ENCODE measurements at regions not wholly inside any gene's neighbourhood (a gene's known extent, or its start where the extent isn't known, plus 50 kb on each side); places are given as distances from the start of the nearest gene placed in this dataset.

DNA sequence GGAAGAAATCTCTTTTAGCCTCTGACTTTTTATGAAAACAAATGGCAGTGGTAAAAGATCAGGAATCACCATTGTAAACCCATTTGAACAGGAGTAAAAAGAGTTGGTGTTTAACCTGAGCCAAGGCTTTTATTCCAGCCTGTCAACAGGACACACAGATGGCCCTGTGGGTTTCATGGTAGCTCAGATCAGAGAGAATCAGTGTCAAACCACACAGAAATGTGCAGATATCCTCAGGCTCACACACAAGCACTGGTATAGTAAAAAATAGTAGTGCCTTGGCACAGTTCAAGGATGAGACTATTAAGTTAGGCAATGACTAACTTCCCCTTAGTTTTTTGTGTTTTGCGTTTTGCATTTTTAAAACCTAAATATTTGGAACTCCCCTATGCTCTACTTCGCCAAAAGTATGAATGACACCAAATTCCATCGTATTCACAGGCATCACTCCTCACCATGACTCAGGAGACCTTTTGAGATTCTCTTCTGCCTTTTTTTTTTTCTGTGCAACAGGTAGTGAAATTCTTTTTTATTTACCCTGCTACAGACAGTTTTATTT is 1200.0 kb downstream of the CDH11 start:
- no peak for DNase-seq (ENCODE audit: low read depth, low spot score)
- no peaks in the 10 kb centered on the region for H3K4me1 ChIP-seq (ENCODE audit: control insufficient read depth, extremely low read depth, insufficient read depth, low read length)
- H3K9me3 ChIP-seq (ENCODE audit: control insufficient read depth, low read depth, low read length): no peaks in the 10 kb centered on the region
- no peak overlapping the region for H3K27ac ChIP-seq (ENCODE audit: control insufficient read depth, insufficient read depth, low read length)
- no peak for FAIRE-seq
- dilution Hi-C loops (cut with MboI; ENCODE audit: extremely low pct_ligation_motif_present, low sequenced_read_pairs): no loop called here
- H3K4me3 ChIP-seq (ENCODE audit: control insufficient read depth in 2 of 3, extremely low read depth in 1 of 3, insufficient read depth in 2 of 3, low read depth in 1 of 3, low read length in 3 of 3): no peak overlapping the region
- H4K20me1 ChIP-seq (ENCODE audit: control insufficient read depth, extremely low read depth, insufficient read depth, low read length): no peaks in the 10 kb centered on the region
- H3K9ac ChIP-seq (ENCODE audit: control insufficient read depth, extremely low read depth, insufficient read depth, low read length): no peak overlapping the region
- no peaks in the 10 kb centered on the region for H3K27me3 ChIP-seq (ENCODE audit: control insufficient read depth, extremely low read depth, insufficient read depth, low read length)
- H2AFZ ChIP-seq (ENCODE audit: control insufficient read depth, low read length): no peak overlapping the region
- no peak overlapping the region for H3K4me2 ChIP-seq (ENCODE audit: control insufficient read depth, extremely low read depth, insufficient read depth, low read depth, low read length)
- TF ChIP-seq, protein P1, sequence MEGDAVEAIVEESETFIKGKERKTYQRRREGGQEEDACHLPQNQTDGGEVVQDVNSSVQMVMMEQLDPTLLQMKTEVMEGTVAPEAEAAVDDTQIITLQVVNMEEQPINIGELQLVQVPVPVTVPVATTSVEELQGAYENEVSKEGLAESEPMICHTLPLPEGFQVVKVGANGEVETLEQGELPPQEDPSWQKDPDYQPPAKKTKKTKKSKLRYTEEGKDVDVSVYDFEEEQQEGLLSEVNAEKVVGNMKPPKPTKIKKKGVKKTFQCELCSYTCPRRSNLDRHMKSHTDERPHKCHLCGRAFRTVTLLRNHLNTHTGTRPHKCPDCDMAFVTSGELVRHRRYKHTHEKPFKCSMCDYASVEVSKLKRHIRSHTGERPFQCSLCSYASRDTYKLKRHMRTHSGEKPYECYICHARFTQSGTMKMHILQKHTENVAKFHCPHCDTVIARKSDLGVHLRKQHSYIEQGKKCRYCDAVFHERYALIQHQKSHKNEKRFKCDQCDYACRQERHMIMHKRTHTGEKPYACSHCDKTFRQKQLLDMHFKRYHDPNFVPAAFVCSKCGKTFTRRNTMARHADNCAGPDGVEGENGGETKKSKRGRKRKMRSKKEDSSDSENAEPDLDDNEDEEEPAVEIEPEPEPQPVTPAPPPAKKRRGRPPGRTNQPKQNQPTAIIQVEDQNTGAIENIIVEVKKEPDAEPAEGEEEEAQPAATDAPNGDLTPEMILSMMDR (optimal IDR thresholded peaks at IDR 0.05 in 1 of 3, IDR thresholded peaks at IDR 0.05 in 1 of 3, conservative IDR thresholded peaks at IDR 0.05 in 1 of 3; ENCODE audit: extremely low read depth in 1 of 3, insufficient read depth in 2 of 3, low read length in 3 of 3): no peak
- TF ChIP-seq EZH2 (IDR thresholded peaks at IDR 0.05; ENCODE audit: low read length): no peak
- no peaks in the 10 kb centered on the region for H3K79me2 ChIP-seq (ENCODE audit: control insufficient read depth, insufficient read depth, low read length)
- no peaks in the 10 kb centered on the region for H3K9me1 ChIP-seq (ENCODE audit: control insufficient read depth, extremely low read depth, insufficient read depth, low read length)
- no peaks in the 10 kb centered on the region for H3K36me3 ChIP-seq (ENCODE audit: control insufficient read depth in 2 of 2, extremely low read depth in 1 of 2, insufficient read depth in 2 of 2, low read length in 2 of 2)

DNA sequence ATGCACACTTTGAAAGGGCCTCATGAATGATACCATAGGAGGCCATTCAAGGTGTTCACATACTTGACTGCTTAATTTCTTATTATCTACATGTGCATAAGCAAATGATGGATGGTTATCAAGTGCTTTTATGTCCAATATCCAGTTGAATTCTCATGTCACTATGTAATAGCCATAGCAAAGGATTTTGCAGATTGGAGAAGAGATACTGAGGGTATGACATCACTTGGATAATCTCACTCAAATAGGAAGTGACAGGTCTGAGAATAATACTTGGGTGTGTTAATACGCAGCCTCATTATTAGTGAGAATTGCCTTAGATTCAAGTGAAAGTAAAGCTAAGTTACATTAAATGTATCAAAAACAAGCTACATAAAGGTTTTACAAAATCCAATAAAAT is 1208.6 kb downstream of the CDH11 start:
- Histone ChIP-seq H3K9ac (ENCODE audit: control insufficient read depth, extremely low read depth, insufficient read depth, low read length) (no peak overlapping the region), H3K9me3 (ENCODE audit: control insufficient read depth, low read depth, low read length) (no peaks in the 10 kb centered on the region), H2AFZ (ENCODE audit: control insufficient read depth, low read length) (no peak overlapping the region), H3K79me2 (ENCODE audit: control insufficient read depth, insufficient read depth, low read length) (no peaks in the 10 kb centered on the region), H3K4me3 (ENCODE audit: control insufficient read depth in 2 of 3, extremely low read depth in 1 of 3, insufficient read depth in 2 of 3, low read depth in 1 of 3, low read length in 3 of 3) (no peak overlapping the region), H3K27me3 (ENCODE audit: control insufficient read depth, extremely low read depth, insufficient read depth, low read length) (no peaks in the 10 kb centered on the region), H3K27ac (ENCODE audit: control insufficient read depth, insufficient read depth, low read length) (no peak overlapping the region), H3K36me3 (ENCODE audit: control insufficient read depth in 2 of 2, extremely low read depth in 1 of 2, insufficient read depth in 2 of 2, low read length in 2 of 2) (no peaks in the 10 kb centered on the region), H3K4me1 (ENCODE audit: control insufficient read depth, extremely low read depth, insufficient read depth, low read length) (no peaks in the 10 kb centered on the region), H4K20me1 (ENCODE audit: control insufficient read depth, extremely low read depth, insufficient read depth, low read length) (no peaks in the 10 kb centered on the region), H3K4me2 (ENCODE audit: control insufficient read depth, extremely low read depth, insufficient read depth, low read depth, low read length) (no peak overlapping the region), H3K9me1 (ENCODE audit: control insufficient read depth, extremely low read depth, insufficient read depth, low read length) (no peaks in the 10 kb centered on the region)
- FAIRE-seq (no peak), DNase-seq (ENCODE audit: low read depth, low spot score) (no peak)
- dilution Hi-C loops (cut with MboI; ENCODE audit: extremely low pct_ligation_motif_present, low sequenced_read_pairs): no loop called here
- TF ChIP-seq EZH2 (IDR thresholded peaks at IDR 0.05; ENCODE audit: low read length): no peak
- TF ChIP-seq, protein P1 (optimal IDR thresholded peaks at IDR 0.05 in 1 of 3, IDR thresholded peaks at IDR 0.05 in 1 of 3, conservative IDR thresholded peaks at IDR 0.05 in 1 of 3; ENCODE audit: extremely low read depth in 1 of 3, insufficient read depth in 2 of 3, low read length in 3 of 3): no peak

Measured in keratinocyte (primary cell).